ENCODE measurements at regions not wholly inside any gene's neighbourhood (a gene's known extent, or its start where the extent isn't known, plus 50 kb on each side); places are given as distances from the start of the nearest gene placed in this dataset.
"Not testable (repeated sequence)": the region's sequence is repeated elsewhere in the genome, so short reads cannot be mapped to it uniquely, and the experiment has no call there.

- TF ChIP-seq EZH2 (IDR thresholded peaks at IDR 0.05; ENCODE audit: insufficient read depth, poor library complexity, severe bottlenecking); EZH2phosphoT487 (IDR thresholded peaks at IDR 0.05; ENCODE audit: insufficient read depth, low read depth): not testable (repeated sequence)
Observed at GRCh38 chr6:137634177-137634576, 140.0 kb upstream of the OLIG3 start.

All from GM23248 (cell line).